ENCODE measurements at regions not wholly inside any gene's neighbourhood (a gene's known extent, or its start where the extent isn't known, plus 50 kb on each side); places are given as distances from the start of the nearest gene placed in this dataset.

DNA sequence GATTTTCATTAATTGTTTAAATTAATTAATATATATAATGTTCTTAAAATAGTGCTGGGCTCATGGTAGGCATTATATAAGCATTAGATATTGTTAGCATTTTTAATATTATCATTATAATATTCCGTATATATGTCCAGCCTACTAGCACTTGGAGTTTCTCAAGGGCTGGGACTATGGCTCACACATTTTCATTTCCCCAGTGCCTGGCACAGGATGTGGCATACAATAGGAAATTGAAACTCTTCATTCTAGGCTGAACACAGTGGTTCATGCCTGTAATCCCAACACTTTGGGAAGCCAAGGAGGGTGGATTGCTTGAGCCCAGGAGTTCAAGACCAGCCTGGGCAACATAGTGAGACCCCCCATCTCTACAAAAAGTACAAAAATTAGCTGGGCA is 170.4 kb downstream of the RSL24D1 start:
- Histone ChIP-seq H3K4me1 (ENCODE audit: insufficient read depth, low read length) (no peaks in the 10 kb centered on the region), H4K20me1 (ENCODE audit: low read length) (no peaks in the 10 kb centered on the region), H3K36me3 (ENCODE audit: low read depth, low read length) (no peaks in the 10 kb centered on the region), H3K27me3 (ENCODE audit: low read length) (no peaks in the 10 kb centered on the region), H3F3A (ENCODE audit: low read length, unreplicated experiment) (no peaks in the 10 kb centered on the region), H3K9ac (ENCODE audit: low read length) (no peak overlapping the region), H3K4me2 (ENCODE audit: low read length) (no peak overlapping the region), H3K27ac (ENCODE audit: low read length) (no peak overlapping the region), H3K79me2 (ENCODE audit: low read length) (no peaks in the 10 kb centered on the region), H2AFZ (ENCODE audit: low read length) (no peak overlapping the region), H3K9me3 (ENCODE audit: low read length) (no peaks in the 10 kb centered on the region), H3K4me3 (ENCODE audit: low read length) (no peak overlapping the region), H3K9me2 (replicated peaks; ENCODE audit: low read length) (no peaks in the 10 kb centered on the region)
- no TSS peak for BruUV-seq (replicated peaks)
- DNase-seq (no peak), ATAC-seq (no peak)
- ChIA-PET CTCF (interaction anchor here (0.6 kb wide), 1 partner anchor 206 kb away, joined by 3 read pairs; no protein-coding TSS in a partner anchor), POLR2A (ENCODE audit: unreplicated experiment) (no interaction called here)
- TF ChIP-seq EZH2 (IDR thresholded peaks at IDR 0.05; ENCODE audit: low read length, unreplicated experiment) (no peak), EZH2phosphoT487 (IDR thresholded peaks at IDR 0.05; ENCODE audit: borderline replicate concordance, low read length) (no peak)
- TF ChIP-seq, protein P1, sequence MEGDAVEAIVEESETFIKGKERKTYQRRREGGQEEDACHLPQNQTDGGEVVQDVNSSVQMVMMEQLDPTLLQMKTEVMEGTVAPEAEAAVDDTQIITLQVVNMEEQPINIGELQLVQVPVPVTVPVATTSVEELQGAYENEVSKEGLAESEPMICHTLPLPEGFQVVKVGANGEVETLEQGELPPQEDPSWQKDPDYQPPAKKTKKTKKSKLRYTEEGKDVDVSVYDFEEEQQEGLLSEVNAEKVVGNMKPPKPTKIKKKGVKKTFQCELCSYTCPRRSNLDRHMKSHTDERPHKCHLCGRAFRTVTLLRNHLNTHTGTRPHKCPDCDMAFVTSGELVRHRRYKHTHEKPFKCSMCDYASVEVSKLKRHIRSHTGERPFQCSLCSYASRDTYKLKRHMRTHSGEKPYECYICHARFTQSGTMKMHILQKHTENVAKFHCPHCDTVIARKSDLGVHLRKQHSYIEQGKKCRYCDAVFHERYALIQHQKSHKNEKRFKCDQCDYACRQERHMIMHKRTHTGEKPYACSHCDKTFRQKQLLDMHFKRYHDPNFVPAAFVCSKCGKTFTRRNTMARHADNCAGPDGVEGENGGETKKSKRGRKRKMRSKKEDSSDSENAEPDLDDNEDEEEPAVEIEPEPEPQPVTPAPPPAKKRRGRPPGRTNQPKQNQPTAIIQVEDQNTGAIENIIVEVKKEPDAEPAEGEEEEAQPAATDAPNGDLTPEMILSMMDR (conservative IDR thresholded peaks at IDR 0.05; ENCODE audit: low read depth, low read length) = no peak
- intact Hi-C loops (cut with micrococcal nuclease) = no loop called here

DNA sequence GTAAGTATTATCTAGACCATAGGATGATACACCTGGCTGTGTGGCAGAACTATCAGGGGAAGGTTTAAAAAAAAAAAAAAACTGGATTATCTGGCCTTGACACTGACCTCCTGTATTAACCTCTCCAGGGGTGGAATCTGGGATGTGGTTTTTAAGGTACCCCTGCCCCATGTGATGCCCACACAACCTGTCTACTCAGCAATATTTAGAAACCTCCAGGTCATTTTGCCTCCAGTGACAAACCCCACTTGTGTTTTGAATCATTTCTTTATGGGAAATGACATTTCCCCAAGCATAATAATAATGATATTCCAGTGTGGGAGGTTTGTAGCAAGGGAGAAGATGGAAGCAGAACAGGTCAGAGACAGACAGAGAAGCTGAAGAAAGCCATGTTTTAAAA is 179.1 kb downstream of the RSL24D1 start:
- POLR2A ChIA-PET (ENCODE audit: unreplicated experiment) = no interaction called here
- Histone ChIP-seq H3K27ac (ENCODE audit: low read length) (no peak overlapping the region), H3F3A (ENCODE audit: low read length, unreplicated experiment) (no peaks in the 10 kb centered on the region), H3K9me2 (replicated peaks; ENCODE audit: low read length) (no peaks in the 10 kb centered on the region), H3K4me2 (ENCODE audit: low read length) (no peak overlapping the region), H3K4me1 (ENCODE audit: insufficient read depth, low read length) (no peaks in the 10 kb centered on the region), H2AFZ (ENCODE audit: low read length) (no peak overlapping the region), H4K20me1 (ENCODE audit: low read length) (no peaks in the 10 kb centered on the region), H3K4me3 (ENCODE audit: low read length) (no peak overlapping the region), H3K36me3 (ENCODE audit: low read depth, low read length) (no peaks in the 10 kb centered on the region), H3K9ac (ENCODE audit: low read length) (no peak overlapping the region), H3K27me3 (ENCODE audit: low read length) (peaks cover 43% of the 10 kb centered on the region), H3K79me2 (ENCODE audit: low read length) (no peaks in the 10 kb centered on the region), H3K9me3 (ENCODE audit: low read length) (no peaks in the 10 kb centered on the region)
- intact Hi-C loops (cut with micrococcal nuclease) = no loop called here
- CTCF ChIA-PET = no interaction called here
- no TSS peak for BruUV-seq (replicated peaks)
- TF ChIP-seq EZH2phosphoT487 (IDR thresholded peaks at IDR 0.05; ENCODE audit: borderline replicate concordance, low read length) = no peak
- TF ChIP-seq, protein P1 (conservative IDR thresholded peaks at IDR 0.05; ENCODE audit: low read depth, low read length) = no peak
- TF ChIP-seq EZH2 (IDR thresholded peaks at IDR 0.05; ENCODE audit: low read length, unreplicated experiment) = no peak
- ATAC-seq = no peak
- no peak for DNase-seq

DNA sequence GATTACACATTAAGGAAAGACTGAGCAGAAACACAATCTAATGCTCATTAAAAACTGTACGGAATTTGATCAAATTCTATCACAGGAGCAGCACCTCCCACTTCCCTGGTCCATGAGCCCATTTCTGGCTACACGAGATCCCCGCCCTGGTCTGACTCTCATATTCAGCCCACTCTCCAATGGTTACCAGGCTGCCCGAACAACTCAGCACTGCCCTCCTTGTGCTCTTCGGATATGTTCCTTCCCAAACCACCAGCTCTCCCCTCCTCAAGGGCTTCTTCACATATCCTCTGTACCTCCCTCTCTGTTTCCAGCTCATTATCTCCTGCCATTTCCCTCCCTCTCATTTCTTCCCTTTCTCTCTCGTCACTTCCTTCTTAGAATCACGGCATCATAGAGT is 180.5 kb downstream of the RSL24D1 start:
- ChIA-PET POLR2A (ENCODE audit: unreplicated experiment) (no interaction called here), CTCF (no interaction called here)
- no peaks in the 10 kb centered on the region for H3K36me3 ChIP-seq (ENCODE audit: low read depth, low read length)
- H3K27me3 ChIP-seq (ENCODE audit: low read length) = peaks cover 43% of the 10 kb centered on the region
- intact Hi-C loops (cut with micrococcal nuclease) = no loop called here
- H2AFZ ChIP-seq (ENCODE audit: low read length) = no peak overlapping the region
- no peaks in the 10 kb centered on the region for H3K4me1 ChIP-seq (ENCODE audit: insufficient read depth, low read length)
- no peak for DNase-seq
- no peaks in the 10 kb centered on the region for H3K79me2 ChIP-seq (ENCODE audit: low read length)
- H4K20me1 ChIP-seq (ENCODE audit: low read length) = no peaks in the 10 kb centered on the region
- no peaks in the 10 kb centered on the region for H3K9me3 ChIP-seq (ENCODE audit: low read length)
- H3K9me2 ChIP-seq (replicated peaks; ENCODE audit: low read length) = no peaks in the 10 kb centered on the region
- TF ChIP-seq EZH2 (IDR thresholded peaks at IDR 0.05; ENCODE audit: low read length, unreplicated experiment) (no peak), EZH2phosphoT487 (IDR thresholded peaks at IDR 0.05; ENCODE audit: borderline replicate concordance, low read length) (no peak)
- TF ChIP-seq, protein P1 (conservative IDR thresholded peaks at IDR 0.05; ENCODE audit: low read depth, low read length) = no peak
- no peak overlapping the region for H3K27ac ChIP-seq (ENCODE audit: low read length)
- H3K4me3 ChIP-seq (ENCODE audit: low read length) = no peak overlapping the region
- H3F3A ChIP-seq (ENCODE audit: low read length, unreplicated experiment) = no peaks in the 10 kb centered on the region
- no peak for ATAC-seq
- no peak overlapping the region for H3K4me2 ChIP-seq (ENCODE audit: low read length)
- no TSS peak for BruUV-seq (replicated peaks)
- H3K9ac ChIP-seq (ENCODE audit: low read length) = no peak overlapping the region
